Gastrocnemius medialis (tissue), 4 donors: ENCODE measurements at regions not wholly inside any gene's neighbourhood (a gene's known extent, or its start where the extent isn't known, plus 50 kb on each side); places are given as distances from the start of the nearest gene placed in this dataset.

Experiments
- ATAC-seq, 2 donors: fragments of 150-250 bp; one replicate each; pipeline ENCODE4 v1.9.1; 2016
- DNase-seq, 2 donors: peaks; one replicate each; pipeline ENCODE4 v3.0.0-alpha.2; 2019
- H3K27ac ChIP-seq, 4 donors: fragments of 200-600 bp; sonication (generic); 1 replicate in 1 of 4; 2 replicates in 3 of 4; pipeline ENCODE4 v1.5.1; 2016 to 2018; ENCODE audit warnings: mild to moderate bottlenecking in 2 of 4, moderate library complexity in 1 of 4
- H3K27me3 ChIP-seq, 3 donors: fragments of 200-600 bp; sonication (generic) in 2 of 3; 1 replicate in 1 of 3; 2 replicates in 2 of 3; pipeline versions ENCODE4 v1.5.1 to v1.6.0; 2016 to 2019; ENCODE audit warnings: mild to moderate bottlenecking in 1 of 3, moderate library complexity in 1 of 3
- H3K36me3 ChIP-seq, 2 donors: fragments of 200-600 bp; sonication (generic) in 1 of 2; one replicate each; pipeline ENCODE4 v1.5.1; 2017 to 2018
- H3K4me1 ChIP-seq, 2 donors: fragments of 200-600 bp; sonication (generic) in 1 of 2; one replicate each; pipeline ENCODE4 v1.5.1; 2016 to 2017; ENCODE audit warnings: mild to moderate bottlenecking in 2 of 2
- H3K4me3 ChIP-seq, 4 donors: fragments of 200-600 bp; sonication (generic) in 3 of 4; 1 replicate in 1 of 4; 2 replicates in 3 of 4; pipeline ENCODE4 v1.5.1; 2016 to 2019; ENCODE audit warnings: mild to moderate bottlenecking in 2 of 4
- H3K9me3 ChIP-seq, 3 donors: fragments of 200-600 bp; sonication (generic) in 2 of 3; 1 replicate in 1 of 3; 2 replicates in 2 of 3; pipeline ENCODE4 v1.5.1; 2016 to 2019
- POLR2A ChIP-seq, 2 donors: fragments of 450-650 bp; IDR thresholded peaks; one replicate each; pipeline ENCODE4 v1.6.1; 2017; ENCODE audit warnings: antibody characterized with exemption in 2 of 2, mild to moderate bottlenecking in 2 of 2, moderate library complexity in 2 of 2
- in situ Hi-C, 4 donors: fragments of 200-750 bp; cut with MboI; loops; one replicate each; pipeline versions ENCODE4 v1.15.0 to v1.8.0; 2017; ENCODE audit warnings: low sequenced_read_pairs in 4 of 4
- intact Hi-C: fragments of 100-400 bp; cut with DNase I; formaldehyde crosslinking; loops from one replicate; pipeline ENCODE4 v1.15.1; 2023; ENCODE audit warnings: low total_unique reads
- TF ChIP-seq, protein P1 (sequence below), 5 experiments: fragments of 450-650 bp in 3 of 5; fragments of 200-600 bp in 2 of 5; sonication (generic) in 2 of 5; IDR thresholded peaks in 4 of 5; conservative IDR thresholded peaks in 1 of 5; 1 replicate in 4 of 5; 2 replicates in 1 of 5; pipeline ENCODE4 v1.5.1; 2016 to 2019; ENCODE audit warnings: antibody characterized with exemption in 5 of 5, mild to moderate bottlenecking in 3 of 5, moderate library complexity in 3 of 5

DNA sequence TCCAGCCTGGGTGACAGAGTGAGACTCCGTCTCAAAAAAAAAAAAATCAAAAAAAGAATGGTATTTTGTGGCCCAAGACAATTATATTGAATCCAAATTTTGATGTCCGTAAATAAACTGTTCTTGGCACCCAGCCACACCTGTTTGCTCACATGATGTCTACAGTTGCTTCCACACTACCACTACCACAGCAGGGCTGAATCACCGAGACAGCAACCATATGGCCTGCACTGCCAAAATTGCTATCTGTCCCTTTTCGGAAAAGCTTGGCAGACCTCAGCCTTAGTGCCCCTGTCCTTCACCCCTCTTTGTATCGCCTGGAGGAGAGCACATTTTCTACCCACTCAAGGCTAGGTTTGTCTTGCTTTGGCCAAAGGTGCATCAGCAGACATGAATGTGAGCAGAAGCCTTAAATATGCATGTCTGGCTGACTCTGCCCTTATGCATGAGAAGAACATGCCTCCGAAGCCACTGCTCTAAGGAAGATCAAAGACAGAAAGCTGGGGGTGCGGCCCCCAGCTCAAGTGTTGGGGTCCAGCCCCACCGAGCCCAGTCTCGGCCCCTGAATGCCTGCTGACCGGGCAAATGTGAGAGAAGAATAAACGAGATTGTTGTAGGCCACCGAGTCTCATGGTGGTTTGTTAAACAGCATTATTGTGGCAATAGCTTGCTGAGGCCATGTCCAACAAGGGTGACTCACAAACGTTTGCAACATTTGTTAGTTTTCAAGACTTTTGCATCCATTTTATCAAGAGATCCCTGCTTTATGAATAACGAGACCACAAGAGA lies 108.1 kb downstream of the TPRA1 start:
- Histone ChIP-seq H3K4me3 (no peak overlapping the region), H3K9me3 (no peaks in the 10 kb centered on the region), H3K27me3 (no peaks in the 10 kb centered on the region), H3K4me1 (no peaks in the 10 kb centered on the region), H3K36me3 (no peaks in the 10 kb centered on the region), H3K27ac (no peak overlapping the region)
- ATAC-seq, result no peak
- in situ Hi-C loops (no loop called here), intact Hi-C loops (no loop called here)
- TF ChIP-seq, protein P1, sequence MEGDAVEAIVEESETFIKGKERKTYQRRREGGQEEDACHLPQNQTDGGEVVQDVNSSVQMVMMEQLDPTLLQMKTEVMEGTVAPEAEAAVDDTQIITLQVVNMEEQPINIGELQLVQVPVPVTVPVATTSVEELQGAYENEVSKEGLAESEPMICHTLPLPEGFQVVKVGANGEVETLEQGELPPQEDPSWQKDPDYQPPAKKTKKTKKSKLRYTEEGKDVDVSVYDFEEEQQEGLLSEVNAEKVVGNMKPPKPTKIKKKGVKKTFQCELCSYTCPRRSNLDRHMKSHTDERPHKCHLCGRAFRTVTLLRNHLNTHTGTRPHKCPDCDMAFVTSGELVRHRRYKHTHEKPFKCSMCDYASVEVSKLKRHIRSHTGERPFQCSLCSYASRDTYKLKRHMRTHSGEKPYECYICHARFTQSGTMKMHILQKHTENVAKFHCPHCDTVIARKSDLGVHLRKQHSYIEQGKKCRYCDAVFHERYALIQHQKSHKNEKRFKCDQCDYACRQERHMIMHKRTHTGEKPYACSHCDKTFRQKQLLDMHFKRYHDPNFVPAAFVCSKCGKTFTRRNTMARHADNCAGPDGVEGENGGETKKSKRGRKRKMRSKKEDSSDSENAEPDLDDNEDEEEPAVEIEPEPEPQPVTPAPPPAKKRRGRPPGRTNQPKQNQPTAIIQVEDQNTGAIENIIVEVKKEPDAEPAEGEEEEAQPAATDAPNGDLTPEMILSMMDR (IDR thresholded peaks at IDR 0.05 in 4 of 5, conservative IDR thresholded peaks at IDR 0.05 in 1 of 5), result no peak
- no peak for TF ChIP-seq POLR2A (IDR thresholded peaks at IDR 0.05)
- no peak for DNase-seq

DNA sequence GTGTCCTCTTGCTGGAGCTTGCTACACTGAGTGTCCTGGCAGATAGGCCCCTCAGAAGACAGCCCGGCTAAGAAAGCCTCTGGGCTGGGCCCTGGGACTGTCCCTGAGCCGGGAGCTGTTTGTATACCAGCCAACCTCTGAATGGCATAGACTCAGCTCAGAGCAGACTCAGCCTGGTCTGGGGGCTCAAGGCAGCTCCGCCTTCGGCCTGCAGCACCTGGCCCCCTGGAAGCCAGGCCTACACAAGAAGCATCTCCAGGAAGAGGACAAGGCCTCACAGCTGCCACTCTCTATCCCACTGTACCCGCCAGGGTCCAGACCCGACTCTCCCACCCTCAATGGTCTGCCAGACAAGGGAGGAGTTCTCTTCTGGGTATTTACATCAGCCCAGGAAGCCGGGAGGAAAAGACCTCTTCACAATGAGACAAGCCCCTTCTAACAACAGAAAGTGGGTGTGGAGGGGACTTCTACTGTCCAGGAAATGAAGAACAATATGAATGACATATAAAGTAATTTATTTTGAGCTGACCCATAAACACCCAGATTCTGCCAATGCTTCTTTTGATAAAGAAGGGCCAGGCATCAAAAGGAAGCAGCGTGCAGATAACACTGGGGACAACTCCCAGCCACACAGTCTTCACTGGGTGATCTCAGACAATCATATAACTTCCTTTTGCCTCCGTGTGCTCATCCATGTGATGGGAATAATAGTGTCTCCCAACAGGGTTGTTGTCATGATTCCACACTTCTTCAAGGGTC lies 110.2 kb downstream of the TPRA1 start:
- H3K36me3 ChIP-seq, result no peaks in the 10 kb centered on the region
- no peak for DNase-seq
- H3K27ac ChIP-seq, result no peak overlapping the region
- TF ChIP-seq POLR2A (IDR thresholded peaks at IDR 0.05), result no peak
- TF ChIP-seq, protein P1 (IDR thresholded peaks at IDR 0.05 in 4 of 5, conservative IDR thresholded peaks at IDR 0.05 in 1 of 5), result no peak
- in situ Hi-C loops, result no loop called here
- H3K4me3 ChIP-seq, result no peak overlapping the region
- ATAC-seq, result no peak
- intact Hi-C loops, result no loop called here
- H3K27me3 ChIP-seq, result no peaks in the 10 kb centered on the region
- no peaks in the 10 kb centered on the region for H3K4me1 ChIP-seq
- no peaks in the 10 kb centered on the region for H3K9me3 ChIP-seq

DNA sequence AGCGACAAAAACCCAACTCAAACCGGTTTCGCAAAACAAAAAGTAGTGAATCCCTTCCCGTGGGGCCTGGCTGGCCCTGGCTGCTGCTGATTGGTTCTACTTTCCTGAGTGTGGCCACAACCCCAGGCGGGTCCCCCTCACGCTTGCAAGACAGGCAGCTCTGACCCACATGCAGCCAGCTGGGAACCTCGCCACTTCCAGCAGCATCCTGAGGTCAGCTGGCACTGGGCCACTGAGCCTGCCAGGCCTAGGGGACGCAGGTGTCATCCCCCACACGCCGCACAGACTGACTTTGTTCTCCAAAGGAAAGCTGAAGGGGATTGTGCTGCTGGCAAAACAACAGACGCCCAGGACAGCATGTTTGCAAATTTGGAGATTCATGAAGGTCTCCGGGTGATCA lies 111.1 kb downstream of the TPRA1 start:
- no peaks in the 10 kb centered on the region for H3K9me3 ChIP-seq
- TF ChIP-seq, protein P1 (IDR thresholded peaks at IDR 0.05 in 4 of 5, conservative IDR thresholded peaks at IDR 0.05 in 1 of 5), result no peak
- TF ChIP-seq POLR2A (IDR thresholded peaks at IDR 0.05), result no peak
- H3K27ac ChIP-seq, result no peak overlapping the region
- in situ Hi-C loops, result no loop called here
- DNase-seq (no peak), ATAC-seq (no peak)
- intact Hi-C loops, result no loop called here
- no peaks in the 10 kb centered on the region for H3K36me3 ChIP-seq
- H3K4me3 ChIP-seq, result no peak overlapping the region
- H3K4me1 ChIP-seq, result no peaks in the 10 kb centered on the region
- H3K27me3 ChIP-seq, result no peaks in the 10 kb centered on the region

DNA sequence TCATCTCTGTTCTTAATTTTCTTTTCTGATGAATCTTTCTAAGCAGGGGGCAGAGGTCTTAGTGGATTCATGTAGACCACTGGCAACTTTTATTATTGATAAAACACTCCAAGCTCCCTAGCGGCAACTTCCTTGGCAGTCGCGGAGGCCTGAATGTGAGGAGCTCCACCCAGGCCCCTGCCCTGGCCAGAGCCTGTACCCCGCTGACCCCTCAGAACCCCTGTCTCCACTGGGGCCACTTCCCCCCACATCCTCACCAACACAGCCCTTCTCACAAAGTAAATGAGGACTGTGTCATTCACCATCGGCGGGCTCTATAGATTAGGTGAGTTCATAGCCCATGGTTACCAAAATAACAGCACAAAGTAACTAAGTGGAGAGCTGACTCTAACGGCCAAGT lies 111.6 kb downstream of the TPRA1 start:
- H3K4me3 ChIP-seq, result no peak overlapping the region
- no peak for TF ChIP-seq POLR2A (IDR thresholded peaks at IDR 0.05)
- TF ChIP-seq, protein P1 (IDR thresholded peaks at IDR 0.05 in 4 of 5, conservative IDR thresholded peaks at IDR 0.05 in 1 of 5), result no peak
- intact Hi-C loops, result no loop called here
- ATAC-seq, result no peak
- no peaks in the 10 kb centered on the region for H3K4me1 ChIP-seq
- no peaks in the 10 kb centered on the region for H3K27me3 ChIP-seq
- no peak for DNase-seq
- in situ Hi-C loops, result no loop called here
- no peaks in the 10 kb centered on the region for H3K9me3 ChIP-seq
- H3K27ac ChIP-seq, result no peak overlapping the region
- no peaks in the 10 kb centered on the region for H3K36me3 ChIP-seq
